DMS153 treated with DMSO at 0.1 percent for 48 hours (cell line): ENCODE measurements at regions not wholly inside any gene's neighbourhood (a gene's known extent, or its start where the extent isn't known, plus 50 kb on each side); places are given as distances from the start of the nearest gene placed in this dataset.
"Not testable (repeated sequence)": the region's sequence is repeated elsewhere in the genome, so short reads cannot be mapped to it uniquely, and the experiment has no call there.

Experiments
- DNase-seq: peaks from one replicate; lab custom pipeline; 2025; ENCODE audit not compliant: unreplicated experiment; lab: John Stamatoyannopoulos, UW

- no peak for DNase-seq
Measured at GRCh38 chr6:9083108-9083507, 647.8 kb upstream of the SLC35B3 start.

DNA sequence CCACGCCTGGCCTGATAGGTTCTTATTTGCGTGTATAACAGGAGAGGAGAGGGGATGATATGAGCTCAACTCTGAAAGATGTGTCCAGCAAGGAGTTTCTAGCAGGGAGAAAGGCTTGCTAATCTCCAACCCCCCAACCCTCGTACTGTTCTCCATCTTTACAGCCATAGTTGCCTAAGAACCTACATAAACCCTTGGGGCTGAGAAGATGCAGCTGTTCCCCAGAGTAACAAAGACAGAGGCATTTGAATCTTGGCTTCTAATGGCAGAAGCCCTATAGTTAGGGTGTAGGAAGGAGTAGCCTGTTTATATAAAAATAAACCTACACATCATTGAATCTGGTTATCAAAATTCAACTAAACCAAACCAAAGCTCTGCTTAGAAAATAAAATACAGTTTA lies 631.4 kb upstream of the SLC35B3 start:
- DNase-seq, result no peak

GRCh38 chr6:9064156-9064555 lies 628.8 kb upstream of the SLC35B3 start:
- no peak for DNase-seq

DNA sequence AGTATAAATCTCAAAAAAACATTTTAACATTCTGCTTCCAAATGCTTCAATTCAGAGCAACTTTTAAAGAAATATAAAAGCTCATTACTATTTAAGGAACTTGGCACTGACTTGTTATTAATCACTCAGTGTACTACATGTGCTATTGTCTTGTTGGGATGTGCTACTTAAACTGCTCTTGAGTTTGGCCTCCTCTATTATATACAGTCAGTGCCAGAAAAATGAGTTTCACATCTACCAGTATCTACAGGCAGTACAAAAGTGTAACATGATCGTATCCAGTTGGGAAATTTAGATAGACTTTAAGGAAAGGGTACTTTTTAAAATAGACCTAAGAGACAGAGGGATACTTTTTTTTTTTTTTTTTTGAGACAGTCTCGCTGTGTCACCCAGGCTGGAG lies 627.3 kb upstream of the SLC35B3 start:
- DNase-seq, result no peak

GRCh38 chr6:9057937-9058336 lies 622.6 kb upstream of the SLC35B3 start:
- DNase-seq, result no peak

GRCh38 chr6:9056556-9056955 lies 621.2 kb upstream of the SLC35B3 start:
- no peak for DNase-seq

DNA sequence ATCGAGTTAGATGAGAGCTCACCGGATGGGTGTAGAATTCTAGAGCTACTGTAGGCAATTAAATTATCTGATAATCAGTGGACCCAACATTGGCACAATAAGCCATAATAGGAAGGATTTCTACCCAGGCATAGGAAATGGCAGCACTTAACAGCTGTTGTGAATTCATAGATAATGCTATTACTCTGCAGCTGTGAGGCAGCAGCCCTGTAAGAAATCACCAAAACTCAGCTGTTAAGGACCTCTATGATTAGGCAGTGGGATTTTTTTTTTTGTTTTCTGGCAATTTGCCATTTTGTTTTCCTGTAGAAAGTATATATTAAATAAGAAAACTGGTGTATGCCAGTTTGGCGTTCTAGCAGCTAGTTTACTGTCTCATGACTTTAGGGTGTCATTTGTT lies 609.1 kb upstream of the SLC35B3 start:
- no peak for DNase-seq

DNA sequence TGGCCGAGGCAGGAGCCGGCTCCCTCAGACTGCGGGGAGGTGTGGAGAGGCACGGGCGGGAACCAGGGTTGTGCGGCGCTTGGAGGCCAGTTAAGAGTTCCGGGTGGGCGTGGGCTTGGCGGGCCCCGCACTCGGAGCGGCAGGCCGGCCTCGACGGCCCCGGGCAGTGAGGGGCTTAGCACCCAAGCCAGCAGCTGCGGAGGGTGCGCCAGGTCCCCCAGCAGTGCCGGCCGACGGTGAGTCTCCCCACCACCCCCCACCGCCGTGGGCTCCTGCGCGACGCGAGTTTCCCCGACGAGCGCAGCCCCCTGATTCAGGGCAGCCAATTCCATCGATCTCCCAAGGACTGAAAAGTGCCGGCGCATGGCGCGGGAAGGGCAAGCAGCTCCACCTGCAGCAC lies 605.4 kb upstream of the SLC35B3 start:
- no peak for DNase-seq

DNA sequence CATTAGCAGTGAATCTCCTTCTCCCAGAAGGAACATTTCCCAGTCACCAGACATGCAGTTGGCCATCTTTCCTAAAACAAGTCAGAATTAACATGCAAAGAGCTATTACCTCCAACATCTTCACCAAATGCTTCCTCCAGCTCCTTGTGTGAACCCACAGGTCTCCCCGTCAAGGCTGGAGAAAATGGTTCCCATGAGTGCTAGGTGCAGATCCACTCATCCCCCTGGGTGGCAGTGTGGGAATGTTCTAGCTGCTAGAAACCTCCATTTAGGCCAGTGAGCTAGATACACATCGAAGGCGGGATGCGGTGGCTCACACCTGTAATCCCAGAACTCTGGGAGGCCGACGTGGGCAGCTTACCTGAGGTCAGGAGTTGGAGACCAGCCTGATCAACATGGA lies 603.9 kb upstream of the SLC35B3 start:
- DNase-seq, result no peak

- no peak for DNase-seq
Measured at GRCh38 chr6:9028086-9028485, 592.7 kb upstream of the SLC35B3 start.

- DNase-seq, result no peak
Measured at GRCh38 chr6:9025796-9026394, 590.5 kb upstream of the SLC35B3 start.

- DNase-seq, result no peak
Measured at GRCh38 chr6:9025228-9025627, 589.9 kb upstream of the SLC35B3 start.

- DNase-seq, result not testable (repeated sequence)
Measured at GRCh38 chr6:9024246-9024645, 588.9 kb upstream of the SLC35B3 start.

DNA sequence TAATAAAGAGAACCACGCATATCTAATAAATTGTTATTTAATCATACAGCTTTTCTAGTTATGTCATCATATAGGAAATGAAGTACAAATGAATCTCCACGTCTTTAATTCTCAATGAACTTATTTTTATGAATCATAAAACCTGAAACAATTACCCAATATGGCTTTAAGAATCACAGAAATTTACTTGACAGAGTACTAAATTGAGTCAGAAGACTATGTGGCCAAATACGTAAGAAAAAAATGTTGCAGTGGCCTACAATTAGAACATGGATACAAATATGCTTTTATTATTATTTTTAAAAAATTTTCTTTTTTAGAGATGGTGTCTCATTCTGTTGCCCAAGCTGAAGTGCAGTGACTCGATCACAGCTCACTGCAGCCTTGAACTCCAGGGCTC lies 584.7 kb upstream of the SLC35B3 start:
- no peak for DNase-seq

- no peak for DNase-seq
Measured at GRCh38 chr6:9009931-9010330, 574.6 kb upstream of the SLC35B3 start.

DNA sequence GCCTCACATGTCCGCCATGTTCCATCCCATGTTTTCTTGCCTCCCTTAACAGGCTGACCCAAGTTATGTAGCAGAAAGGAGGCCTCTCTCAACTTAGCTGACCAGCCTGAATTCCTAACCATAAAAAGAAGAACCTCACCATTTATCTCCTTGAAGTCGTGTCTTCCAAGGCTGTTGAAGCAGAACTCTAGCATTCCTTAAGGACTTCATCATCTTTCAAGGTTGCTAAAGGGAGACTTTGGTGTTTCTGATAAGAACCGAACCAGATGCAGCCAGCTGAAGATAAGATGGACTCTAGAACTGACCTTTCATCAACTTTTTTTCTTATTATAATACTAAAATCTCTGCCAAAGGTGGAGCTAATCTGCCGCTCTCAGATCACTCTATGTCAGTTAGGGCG lies 571.7 kb upstream of the SLC35B3 start:
- no peak for DNase-seq

- DNase-seq, result no peak
Measured at GRCh38 chr6:9002833-9003232, 567.5 kb upstream of the SLC35B3 start.

DNA sequence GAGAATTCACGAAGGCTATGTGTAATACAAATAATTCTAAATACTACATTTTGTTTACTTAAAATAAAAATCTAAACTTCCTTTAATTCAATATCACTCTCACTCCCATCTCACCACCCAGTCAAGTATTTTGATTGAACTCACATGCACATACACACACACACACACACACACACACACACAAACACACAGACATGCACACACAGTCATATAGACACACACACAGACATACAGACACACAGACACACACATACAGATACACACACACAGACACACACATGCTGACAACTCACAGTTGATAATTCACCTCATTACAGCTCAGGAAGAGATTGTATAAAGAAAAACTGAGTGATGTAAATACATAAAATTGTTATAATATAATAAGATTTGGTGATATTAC lies 559.8 kb upstream of the SLC35B3 start:
- no peak for DNase-seq

- DNase-seq, result no peak
Measured at GRCh38 chr6:8993111-8993510, 557.8 kb upstream of the SLC35B3 start.

DNA sequence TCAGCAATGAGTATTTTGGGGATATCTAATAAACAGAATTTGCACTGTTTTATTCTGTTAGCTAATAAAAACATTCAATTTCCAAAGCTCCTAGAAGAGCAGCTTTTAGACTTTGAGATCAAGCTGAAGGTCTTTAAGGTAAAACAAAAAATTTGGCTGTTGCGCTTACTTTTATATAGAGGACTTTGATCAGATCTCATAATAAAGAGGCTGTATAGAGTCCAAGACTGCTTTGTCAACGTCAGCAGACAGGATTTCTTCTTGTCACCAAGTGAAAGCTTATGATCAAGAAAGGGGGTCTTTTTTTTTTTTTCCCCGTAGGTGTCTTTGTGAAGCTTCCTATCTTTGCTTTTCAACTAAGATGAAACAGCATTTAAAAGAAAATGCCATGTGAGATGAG lies 556.5 kb upstream of the SLC35B3 start:
- DNase-seq, result no peak

DNA sequence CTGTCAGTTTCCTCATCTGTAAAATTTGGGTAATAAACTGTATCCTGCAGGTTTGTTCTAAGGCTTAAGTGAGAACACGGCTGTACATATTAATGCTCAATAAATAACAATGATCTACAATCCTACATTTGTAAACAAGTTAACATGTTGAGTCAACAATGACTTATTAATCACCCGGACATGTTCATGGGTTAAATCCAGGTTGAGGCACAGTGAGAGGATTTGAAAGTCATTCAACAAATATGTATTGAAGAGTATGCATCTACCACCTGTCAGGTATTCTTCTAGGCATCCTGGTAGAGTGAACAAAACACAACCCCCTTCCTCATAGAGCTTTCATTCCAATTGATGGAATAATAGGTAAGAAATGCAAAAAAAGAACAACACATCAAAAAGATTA lies 554.7 kb upstream of the SLC35B3 start:
- no peak for DNase-seq

- no peak for DNase-seq
Measured at GRCh38 chr6:8983202-8983688, 547.9 kb upstream of the SLC35B3 start.

DNA sequence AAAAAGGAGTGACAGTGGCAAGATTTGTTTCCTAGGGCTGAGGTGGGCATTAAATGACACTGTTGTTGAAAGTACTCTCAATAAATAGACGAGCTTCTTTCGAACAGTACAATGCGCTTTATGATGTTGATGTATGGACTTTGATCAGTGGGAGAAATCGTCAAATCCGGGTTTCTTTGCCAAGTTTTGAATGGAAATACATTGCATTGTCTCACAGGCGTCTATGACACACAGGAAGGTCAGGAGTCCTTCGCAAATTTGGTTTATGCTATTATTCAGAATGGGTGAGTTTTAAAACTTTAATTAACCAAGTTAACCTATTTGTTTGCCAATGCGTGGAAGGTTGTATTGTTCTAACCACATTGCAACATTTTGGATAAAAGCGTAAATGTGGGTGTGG lies 547.3 kb upstream of the SLC35B3 start:
- no peak for DNase-seq

DNA sequence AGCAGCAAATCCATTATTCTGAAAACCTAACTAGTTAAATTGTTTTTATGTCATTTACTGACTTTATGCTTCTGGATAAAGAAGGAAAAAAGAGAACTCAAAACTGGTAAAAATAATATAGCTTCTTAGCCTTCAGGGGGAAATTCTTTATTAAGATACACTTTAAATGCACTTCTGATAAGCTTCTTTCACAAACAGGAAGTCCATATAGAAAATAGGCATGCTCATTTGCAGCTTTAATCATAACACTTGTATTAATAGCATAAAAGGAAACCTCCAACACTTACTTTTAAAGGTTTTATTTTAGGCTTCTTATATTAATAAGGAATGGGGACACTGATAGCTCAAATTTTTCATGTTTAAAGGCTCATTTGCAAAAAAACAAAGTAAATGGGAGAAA lies 538.0 kb upstream of the SLC35B3 start:
- no peak for DNase-seq
